ENCODE measurements at regions not wholly inside any gene's neighbourhood (a gene's known extent, or its start where the extent isn't known, plus 50 kb on each side); places are given as distances from the start of the nearest gene placed in this dataset.

- H3K4me3 Mint-ChIP-seq: no peak overlapping the region
Measured at GRCh38 chr14:106792543-106792942, 1266.2 kb downstream of the TMEM121 start.

More at GRCh38 chr14:106792543-106792942, 1266.2 kb downstream of the TMEM121 start:
- DNase-seq (ENCODE audit: low spot score): no peak
- ATAC-seq: no peak
- H3K27me3 Mint-ChIP-seq (ENCODE audit: insufficient read depth, low read depth, poor library complexity): no peaks in the 10 kb centered on the region
- Histone ChIP-seq H3K9me2 (ENCODE audit: insufficient read depth) (no peaks in the 10 kb centered on the region), H3K4me3 (no peak overlapping the region), H3K79me2 (replicated peaks; ENCODE audit: insufficient read depth) (no peaks in the 10 kb centered on the region), H3K36me3 (ENCODE audit: insufficient read depth) (no peaks in the 10 kb centered on the region; the same call in 1 of the 2 replicates), H2AFZ (no peak overlapping the region), H3F3A (replicated peaks; ENCODE audit: low read depth) (no peaks in the 10 kb centered on the region), H4K20me1 (replicated peaks; ENCODE audit: insufficient read depth) (no peaks in the 10 kb centered on the region), H3K27ac (ENCODE audit: low read depth) (no peak overlapping the region), H3K4me1 (ENCODE audit: insufficient read depth) (no peaks in the 10 kb centered on the region), H3K4me2 (no peak overlapping the region), H3K27me3 (ENCODE audit: insufficient read depth) (no peaks in the 10 kb centered on the region)
- peaks cover 26% of the 10 kb centered on the region for H3K36me3 Mint-ChIP-seq (ENCODE audit: low read depth)
- H3K9me3 Mint-ChIP-seq: peaks cover 90% of the 10 kb centered on the region
- H3K4me1 Mint-ChIP-seq: no peaks in the 10 kb centered on the region
- TF ChIP-seq CTCF (conservative IDR thresholded peaks at IDR 0.05; ENCODE audit: low read depth in 2 of 2): no peak
- TF ChIP-seq JUNB (IDR thresholded peaks at IDR 0.05; ENCODE audit: unreplicated experiment): no peak
- TF ChIP-seq ZNF114 (CRISPR knock-in tag; IDR thresholded peaks at IDR 0.05): no peak
- no peak for TF ChIP-seq NANOG (IDR thresholded peaks at IDR 0.05; ENCODE audit: borderline replicate concordance)
- no peak for TF ChIP-seq ZNF462 (CRISPR knock-in tag; IDR thresholded peaks at IDR 0.05)
- TF ChIP-seq POLR2AphosphoS5 (IDR thresholded peaks at IDR 0.05; ENCODE audit: low read depth): no peak
- TF ChIP-seq ZNF331 (CRISPR knock-in tag; IDR thresholded peaks at IDR 0.05; ENCODE audit: low read depth): no peak
- TF ChIP-seq EZH2 (IDR thresholded peaks at IDR 0.05; ENCODE audit: low read depth, unreplicated experiment): no peak
- no peak for TF ChIP-seq CREB1 (CRISPR knock-in tag; IDR thresholded peaks at IDR 0.05; ENCODE audit: low read depth)
- no peak for TF ChIP-seq STAT1 (IDR thresholded peaks at IDR 0.05; ENCODE audit: unreplicated experiment)
- TF ChIP-seq EZH2phosphoT487 (IDR thresholded peaks at IDR 0.05; ENCODE audit: unreplicated experiment): no peak
- TF ChIP-seq REST (IDR thresholded peaks at IDR 0.05; ENCODE audit: unreplicated experiment): no peak
- no peak for TF ChIP-seq ETS1 (IDR thresholded peaks at IDR 0.05)
- H3K27ac Mint-ChIP-seq: no peak overlapping the region
